PC-9 (cell line): ENCODE measurements at regions not wholly inside any gene's neighbourhood (a gene's known extent, or its start where the extent isn't known, plus 50 kb on each side); places are given as distances from the start of the nearest gene placed in this dataset.

Source experiments
- CTCF ChIP-seq: fragments of 200-600 bp; sonication (generic); conservative IDR thresholded peaks from 2 replicates; pipeline ENCODE4 v1.6.1; 2017; ENCODE audit warnings: mixed run types, antibody characterized with exemption, mild to moderate bottlenecking, moderate library complexity
- EZH2 ChIP-seq: fragments of 200-600 bp; sonication (generic); IDR thresholded peaks from 2 replicates; pipeline ENCODE4 v1.8.0; 2017; ENCODE audit warnings: antibody characterized with exemption, low read depth

GRCh38 chr2:103451283-103451682, 689.5 kb downstream of the TMEM182 start:
- TF ChIP-seq CTCF (no peak), EZH2 (no peak)
